IMR-90 (cell line): ENCODE measurements at regions not wholly inside any gene's neighbourhood (a gene's known extent, or its start where the extent isn't known, plus 50 kb on each side); places are given as distances from the start of the nearest gene placed in this dataset.

ENCODE experiments used
- ATAC-seq: fragments of 200-7000 bp; cut with Tn5 transposase; 2 replicates; pipeline ENCODE4 v1.9.1; 2020; ENCODE audit warnings: low read depth, mild to moderate bottlenecking, moderate library complexity
- BruUV-seq: library from RNA; stranded (reverse); fragments of 400-500 nt; replicated peaks from 2 replicates; lab custom pipeline; 2021; lab: Mats Ljungman, UMichigan
- CTCF ChIA-PET: fragments of 300-600 bp; formaldehyde crosslinking; extraction: SDS; loops from one replicate; lab custom pipeline; 2021; ENCODE audit warnings: antibody characterized with exemption; lab: Yijun Ruan, JAX
- POLR2A ChIA-PET: fragments of 300-600 bp; sonication (Branson Sonifier 250); formaldehyde crosslinking; loops from one replicate; lab custom pipeline; 2022; ENCODE audit warnings: antibody characterized with exemption; ENCODE audit not compliant: unreplicated experiment; lab: Charles Lee
- DNase-seq: peaks from one replicate; pipeline ENCODE4 v3.0.0; 2013
- H2AFZ ChIP-seq: replicated peaks from 2 replicates; pipeline ENCODE3; 2013; ENCODE audit warnings: low read length, mild to moderate bottlenecking; ENCODE audit not compliant: poor library complexity
- H2AK5ac ChIP-seq: 2 replicates; pipeline ENCODE4 v1.6.1; 2013; ENCODE audit warnings: low read depth, low read length, inconsistent platforms
- H2AK9ac ChIP-seq: replicated peaks from 2 replicates; pipeline ENCODE3; 2013; ENCODE audit warnings: mild to moderate bottlenecking, low read depth, low read length, moderate library complexity; ENCODE audit not compliant: poor library complexity
- H2BK120ac ChIP-seq: 2 replicates; pipeline ENCODE4 v1.6.1; 2013; ENCODE audit warnings: low read depth, low read length, inconsistent platforms
- H2BK15ac ChIP-seq: 3 replicates; pipeline ENCODE4 v1.6.1; 2013; ENCODE audit warnings: low read depth, low read length, inconsistent platforms
- H2BK20ac ChIP-seq: 2 replicates; pipeline ENCODE4 v1.6.1; 2013; ENCODE audit warnings: low read depth, mild to moderate bottlenecking, inconsistent platforms, low read length, moderate library complexity
- H2BK5ac ChIP-seq: 2 replicates; pipeline ENCODE4 v1.6.1; 2013; ENCODE audit warnings: mild to moderate bottlenecking, low read depth, low read length, inconsistent platforms; ENCODE audit not compliant: poor library complexity, severe bottlenecking
- H3K14ac ChIP-seq: replicated peaks from 2 replicates; pipeline ENCODE4 v1.6.1; 2013; ENCODE audit warnings: low read depth, low read length, inconsistent platforms
- H3K18ac ChIP-seq: 2 replicates; pipeline ENCODE4 v1.6.1; 2013; ENCODE audit warnings: low read depth, low read length, control low read depth
- H3K23ac ChIP-seq: 2 replicates; pipeline ENCODE4 v1.6.1; 2013; ENCODE audit warnings: low read depth, low read length, inconsistent platforms
- H3K27ac ChIP-seq: 2 replicates; pipeline ENCODE4 v1.5.1; 2013; ENCODE audit warnings: mild to moderate bottlenecking, control low read depth, low read length; ENCODE audit not compliant: insufficient read depth
- H3K27me3 ChIP-seq: 2 replicates; pipeline ENCODE4 v1.6.1; 2013; ENCODE audit warnings: low read length; ENCODE audit not compliant: control insufficient read depth, insufficient read depth
- H3K36me3 ChIP-seq: 2 replicates; pipeline ENCODE4 v1.6.1; 2013; ENCODE audit warnings: low read length, mixed read lengths; ENCODE audit not compliant: control insufficient read depth, insufficient read depth
- H3K4ac ChIP-seq: 2 replicates; pipeline ENCODE4 v1.6.1; 2013; ENCODE audit warnings: low read depth, low read length, inconsistent platforms
- H3K4me1 ChIP-seq: 2 replicates; pipeline ENCODE4 v1.6.1; 2013; ENCODE audit warnings: low read length, mixed read lengths; ENCODE audit not compliant: control insufficient read depth, insufficient read depth
- H3K4me2 ChIP-seq: 2 replicates; pipeline ENCODE4 v1.6.1; 2013; ENCODE audit warnings: low read depth, mild to moderate bottlenecking, control low read depth, low read length, moderate library complexity
- H3K4me3 ChIP-seq: 2 replicates; pipeline ENCODE4 v1.5.1; 2013; ENCODE audit warnings: low read depth, mild to moderate bottlenecking, control low read depth, low read length, moderate library complexity; ENCODE audit not compliant: insufficient read depth
- H3K56ac ChIP-seq: 2 replicates; pipeline ENCODE4 v1.6.1; 2013; ENCODE audit warnings: low read length, inconsistent platforms; ENCODE audit not compliant: insufficient read depth; ENCODE audit errors: extremely low read depth
- H3K79me1 ChIP-seq, 2 experiments: 2 replicates each; pipeline ENCODE4 v1.6.1; 2013; ENCODE audit warnings: low read length in 2 of 2, inconsistent platforms in 1 of 2, low read depth in 1 of 2
- H3K9ac ChIP-seq: 2 replicates; pipeline ENCODE4 v1.6.1; 2013; ENCODE audit warnings: low read depth, low read length, control low read depth
- H3K9me1 ChIP-seq: 2 replicates; pipeline ENCODE4 v1.6.1; 2013; ENCODE audit warnings: low read length, inconsistent platforms; ENCODE audit not compliant: insufficient read depth
- H3K9me3 ChIP-seq: 2 replicates; pipeline ENCODE4 v1.6.1; 2013; ENCODE audit warnings: low read length; ENCODE audit not compliant: control insufficient read depth, insufficient read depth
- H4K20me1 ChIP-seq: 2 replicates; pipeline ENCODE4 v1.6.1; 2013; ENCODE audit warnings: low read length, inconsistent platforms; ENCODE audit not compliant: insufficient read depth
- H4K5ac ChIP-seq: 2 replicates; pipeline ENCODE4 v1.6.1; 2013; ENCODE audit warnings: mild to moderate bottlenecking, low read depth, low read length, control low read depth
- H4K8ac ChIP-seq, 2 experiments: 2 replicates each; pipeline ENCODE4 v1.6.1; 2013; ENCODE audit warnings: low read depth in 2 of 2, low read length in 2 of 2, control low read depth in 1 of 2, inconsistent platforms in 1 of 2
- H4K91ac ChIP-seq: 2 replicates; pipeline ENCODE4 v1.6.1; 2013; ENCODE audit warnings: low read depth, low read length, inconsistent platforms; ENCODE audit not compliant: insufficient read depth
- MAFK ChIP-seq: IDR thresholded peaks from 2 replicates; pipeline ENCODE4 v1.6.1; 2012; ENCODE audit warnings: low read depth, low read length, improper control_type of control experiment
- RFX5 ChIP-seq: IDR thresholded peaks from 2 replicates; pipeline ENCODE4 v1.8.0; 2012; ENCODE audit warnings: low read depth, mild to moderate bottlenecking, low read length, moderate library complexity
- WGBS, 2 experiments: methylation state at CpG; one replicate each; pipeline versions ENCODE4 v1.1.5 to v1.1.7; 2013; ENCODE audit warnings: missing lambda C conversion rate in 2 of 2; ENCODE audit not compliant: insufficient read length in 1 of 2; ENCODE audit errors: extremely low coverage in 2 of 2; 5-methylcytosine and 5-hydroxymethylcytosine counted together
- dilution Hi-C: fragments of 300-500 bp; cut with HindIII; formaldehyde crosslinking; loops from one replicate; pipeline ENCODE4 v1.14.3; 2018; ENCODE audit warnings: low sequenced_read_pairs; ENCODE audit not compliant: unreplicated experiment
- in situ Hi-C: fragments of 300-500 bp; cut with MboI; formaldehyde crosslinking; loops from 3 replicates; pipeline ENCODE4 v1.14.3; 2019; ENCODE audit warnings: low sequenced_read_pairs, inconsistent platforms, mixed read lengths
- intact Hi-C: fragments of 100-400 bp; cut with micrococcal nuclease; formaldehyde crosslinking; loops from 2 replicates; pipeline ENCODE4 v1.10.0; 2022

DNA sequence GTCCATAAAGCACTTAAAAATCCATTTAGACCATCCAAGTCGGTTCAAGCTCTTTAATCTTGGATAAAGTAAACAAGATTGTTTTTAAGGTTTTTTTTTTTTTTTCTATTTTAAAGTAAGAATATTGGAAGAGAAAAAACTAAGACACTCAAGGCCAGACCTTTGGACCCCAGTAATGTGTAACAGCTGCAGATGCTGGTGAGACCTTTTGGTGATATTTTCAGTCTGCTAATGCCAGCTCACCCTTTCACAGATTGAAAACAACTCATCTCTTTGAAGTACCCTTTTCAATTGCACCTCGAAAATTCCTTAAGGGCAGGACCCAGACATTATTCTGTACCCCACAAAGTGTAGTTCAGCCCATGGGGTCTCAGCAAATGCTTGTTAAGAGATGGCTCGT, 260.7 kb upstream of the CTNNB1 start:
- H2AK9ac ChIP-seq: no peak overlapping the region
- ATAC-seq (no peak), DNase-seq (no peak)
- no peak overlapping the region for H3K23ac ChIP-seq
- no peaks in the 10 kb centered on the region; the same call in none of the 2 replicates for H3K9me3 ChIP-seq
- H3K27ac ChIP-seq: no peak overlapping the region
- no peak overlapping the region for H2BK120ac ChIP-seq
- in situ Hi-C loops: no loop called here
- H2BK5ac ChIP-seq: no peak overlapping the region
- TF ChIP-seq RFX5 (no peak), MAFK (no peak)
- intact Hi-C loops: no loop called here
- no peak overlapping the region for H2BK15ac ChIP-seq
- H3K4me1 ChIP-seq: no peaks in the 10 kb centered on the region
- dilution Hi-C loops: no loop called here
- H3K18ac ChIP-seq: no peak overlapping the region
- BruUV-seq: no TSS peak
- ChIA-PET POLR2A (no interaction called here), CTCF (no interaction called here)
- H4K20me1 ChIP-seq: no peaks in the 10 kb centered on the region
- H3K56ac ChIP-seq: no peak overlapping the region
- no peaks in the 10 kb centered on the region for H3K27me3 ChIP-seq
- no peak overlapping the region for H2AFZ ChIP-seq
- H2AK5ac ChIP-seq: no peak overlapping the region
- H3K9me1 ChIP-seq: no peaks in the 10 kb centered on the region
- no peaks in the 10 kb centered on the region for H3K36me3 ChIP-seq
- H3K4me3 ChIP-seq: no peak overlapping the region
- H4K8ac ChIP-seq: no peak overlapping the region
- no peak overlapping the region for H3K9ac ChIP-seq
- H3K4me2 ChIP-seq: no peak overlapping the region
- H4K5ac ChIP-seq: no peak overlapping the region
- no peak overlapping the region for H3K14ac ChIP-seq
- no peak overlapping the region for H2BK20ac ChIP-seq
- no CpG with 5 or more reads among the region's 3 CpGs for WGBS, 2 experiments
- H4K91ac ChIP-seq: no peak overlapping the region
- H3K4ac ChIP-seq: no peak overlapping the region
- H3K79me1 ChIP-seq: no peaks in the 10 kb centered on the region
